Nucleus accumbens (tissue), 56 donors: ENCODE measurements at regions not wholly inside any gene's neighbourhood (a gene's known extent, or its start where the extent isn't known, plus 50 kb on each side); places are given as distances from the start of the nearest gene placed in this dataset.

Experiments
- DNase-seq, 56 donors: peaks; one replicate each; lab custom pipeline; 2025; lab: John Stamatoyannopoulos, UW

DNA sequence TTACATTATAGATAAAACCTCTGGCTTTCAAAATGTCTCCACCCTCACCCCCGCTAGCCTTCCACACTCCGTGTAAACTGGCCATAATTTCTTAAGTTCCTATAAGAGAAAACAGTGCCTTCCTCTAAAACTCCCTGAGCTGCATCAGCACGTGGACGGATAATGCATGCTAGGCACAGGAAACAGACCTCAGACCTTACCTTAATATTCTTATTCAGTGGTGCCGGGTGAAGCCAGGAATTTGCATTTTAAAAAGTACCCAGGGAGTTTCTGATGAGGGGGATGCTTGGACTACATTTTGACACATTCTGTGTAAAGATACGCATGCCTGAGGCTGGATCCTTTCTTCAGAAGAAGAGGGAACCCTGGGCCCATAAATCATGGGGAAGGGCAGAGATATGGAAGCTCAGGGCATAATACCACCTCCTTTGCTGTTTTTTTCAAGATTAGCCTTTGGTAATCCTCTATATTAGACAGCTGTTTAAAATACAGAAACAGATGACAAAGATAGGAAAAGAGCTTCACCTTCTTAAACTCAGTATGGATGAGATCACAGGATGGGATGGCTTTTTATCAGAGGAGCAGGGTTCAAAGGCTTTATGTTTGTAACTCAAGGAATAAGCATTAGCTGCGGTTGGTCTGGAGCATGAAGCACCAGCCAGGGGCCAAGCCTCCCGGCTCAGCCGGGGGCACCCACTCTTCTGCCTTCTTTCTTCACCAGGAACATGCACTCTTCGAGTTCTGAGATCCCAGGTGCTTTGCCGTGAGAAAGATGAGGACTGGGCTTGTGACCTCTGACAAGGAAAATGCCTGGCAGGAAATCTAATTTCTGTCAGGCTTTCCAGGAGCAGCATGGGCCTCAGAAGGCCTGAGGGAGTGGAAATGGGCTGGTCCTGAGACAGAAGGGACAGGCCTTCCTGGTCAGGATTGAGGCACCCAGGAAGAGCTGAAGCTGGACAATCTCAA is 218.1 kb upstream of the SOX4 start:
- no peak for DNase-seq

DNA sequence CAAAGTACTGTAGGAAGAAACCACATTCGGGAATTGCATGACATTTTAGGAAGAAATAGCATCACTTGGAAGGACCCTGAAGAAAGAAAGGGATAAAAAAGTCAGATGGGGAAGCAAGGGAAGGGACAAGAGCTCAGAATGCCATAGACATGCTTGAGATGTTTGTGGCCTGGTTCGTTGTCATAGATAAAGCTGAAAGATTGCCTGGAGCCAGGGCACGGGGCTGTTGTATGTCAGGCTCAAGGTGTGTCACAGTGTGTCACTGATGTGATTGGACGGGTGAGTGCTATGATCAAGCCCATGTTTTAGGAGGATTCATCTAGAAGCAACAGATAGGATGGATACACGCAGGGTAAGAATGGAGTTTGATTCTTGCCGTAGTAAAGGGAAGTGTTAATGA is 216.2 kb upstream of the SOX4 start:
- DNase-seq, result no peak

GRCh38 chr6:21381331-21381963 is 212.1 kb upstream of the SOX4 start:
- DNase-seq, result no peak

DNA sequence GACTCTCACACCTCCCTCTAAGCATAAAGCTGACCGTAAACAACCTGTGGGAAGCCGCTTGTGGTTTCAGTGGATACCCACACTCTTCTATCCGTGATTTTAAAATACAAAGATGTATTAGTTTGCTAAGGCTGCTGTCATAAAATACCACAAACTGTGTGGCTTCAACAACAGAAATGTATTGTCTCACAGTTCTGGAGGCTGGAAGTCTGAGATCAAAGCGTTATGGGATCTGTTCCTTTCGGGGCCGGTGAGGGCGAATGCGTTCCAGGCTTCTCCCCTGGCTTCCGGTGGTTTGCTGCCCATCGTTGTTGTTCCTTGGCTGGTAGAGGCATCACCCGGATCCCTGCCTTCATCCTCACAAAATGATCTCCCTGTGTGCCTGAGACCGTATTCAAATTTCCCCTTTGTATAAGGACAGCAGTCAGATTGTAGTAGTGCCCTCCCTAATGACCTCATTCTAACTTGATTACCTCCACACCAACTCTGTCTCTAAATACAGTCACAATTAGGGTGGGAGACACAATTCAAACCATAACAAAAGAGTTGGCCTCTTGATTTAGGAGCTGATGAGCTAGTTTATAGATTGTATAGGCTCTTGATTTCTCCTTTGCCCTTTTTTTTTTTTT is 210.6 kb upstream of the SOX4 start:
- DNase-seq, result no peak

DNA sequence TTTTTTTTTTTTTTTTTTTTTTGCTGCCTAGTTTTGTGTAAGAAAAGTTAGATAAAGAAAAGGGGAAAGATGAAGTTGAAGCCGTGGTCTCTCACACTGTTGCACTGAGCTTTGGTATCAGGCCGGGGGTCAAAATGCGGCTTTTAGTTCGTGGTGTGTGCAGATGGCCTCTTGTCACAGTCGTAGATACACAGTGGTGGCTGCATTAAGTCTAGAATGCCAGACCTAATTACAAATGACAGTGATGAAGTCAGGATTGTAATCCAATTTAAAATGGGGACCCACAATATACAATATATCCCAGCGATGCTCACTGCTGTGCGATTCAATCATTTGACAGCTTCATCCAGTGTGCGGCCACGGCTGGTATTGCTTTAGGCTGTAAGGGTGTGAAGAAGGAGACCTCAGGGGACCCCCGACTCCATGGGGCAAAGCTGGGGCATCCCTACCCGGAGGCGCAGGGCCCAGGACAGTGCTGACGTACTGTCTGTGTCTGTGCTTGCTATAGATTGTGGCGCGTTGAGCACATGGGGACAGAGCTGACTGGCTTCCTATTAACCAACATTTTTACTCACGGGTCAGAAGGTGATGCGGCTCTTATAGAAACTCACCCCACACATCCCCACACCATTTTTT is 210.0 kb upstream of the SOX4 start:
- no peak for DNase-seq

DNA sequence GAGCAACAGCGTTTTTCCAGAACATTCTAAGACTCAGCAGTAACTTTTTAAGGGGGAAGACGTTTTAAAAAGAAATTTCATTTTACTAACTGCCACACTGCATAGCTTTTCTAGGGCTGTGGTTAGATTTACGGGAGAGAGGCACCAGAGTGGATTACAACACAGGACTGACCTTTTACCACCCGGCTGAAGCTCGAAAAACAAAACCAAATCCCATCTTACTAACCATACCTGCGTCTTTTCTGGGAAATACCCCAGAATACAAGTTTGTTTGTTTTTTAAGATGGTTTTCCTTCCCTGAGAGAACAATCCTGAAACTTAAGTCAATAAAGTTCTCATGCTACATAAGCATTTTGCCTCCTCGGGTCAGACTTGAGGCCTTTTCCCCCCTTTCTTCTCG is 209.3 kb upstream of the SOX4 start:
- no peak for DNase-seq

GRCh38 chr6:21386744-21387143 is 206.8 kb upstream of the SOX4 start:
- no peak for DNase-seq

DNA sequence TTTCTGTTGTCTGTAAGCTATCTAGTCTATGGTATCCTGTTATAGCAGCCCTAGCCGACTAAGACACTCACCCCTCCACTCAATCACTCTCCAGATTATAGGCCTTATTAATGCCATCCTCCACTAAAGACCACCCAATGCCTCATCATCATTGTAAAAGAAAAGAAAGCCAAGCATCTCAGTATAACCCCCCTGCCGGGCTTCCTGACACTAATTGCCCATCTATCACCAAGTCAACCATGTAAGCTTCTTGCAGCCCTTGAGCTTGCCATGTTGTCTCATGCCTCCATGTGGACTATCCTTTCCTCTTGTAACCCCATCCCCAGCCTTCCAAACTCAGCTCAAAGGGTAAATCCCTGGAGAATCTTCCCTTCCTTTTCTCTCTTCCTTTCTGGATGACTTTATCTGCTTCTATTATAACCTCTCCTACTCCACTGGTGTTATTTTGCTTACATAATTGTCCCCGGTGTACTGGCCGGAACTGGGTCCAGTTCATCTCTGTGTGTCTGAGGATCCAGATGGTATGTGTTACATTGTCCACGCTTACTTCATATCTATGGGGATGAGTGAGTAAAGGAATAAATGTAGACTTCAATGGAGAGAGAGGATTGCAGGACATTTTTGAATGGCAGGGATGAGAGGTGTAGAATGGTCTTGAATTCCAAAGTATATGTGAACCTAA is 202.9 kb upstream of the SOX4 start:
- no peak for DNase-seq

GRCh38 chr6:21392177-21392576 is 201.4 kb upstream of the SOX4 start:
- DNase-seq, result no peak

GRCh38 chr6:21393441-21394165 is 199.9 kb upstream of the SOX4 start:
- DNase-seq, result no peak

- DNase-seq, result no peak
These were observed 198.4 kb upstream of the SOX4 start for GRCh38 chr6:21395121-21395520.

DNA sequence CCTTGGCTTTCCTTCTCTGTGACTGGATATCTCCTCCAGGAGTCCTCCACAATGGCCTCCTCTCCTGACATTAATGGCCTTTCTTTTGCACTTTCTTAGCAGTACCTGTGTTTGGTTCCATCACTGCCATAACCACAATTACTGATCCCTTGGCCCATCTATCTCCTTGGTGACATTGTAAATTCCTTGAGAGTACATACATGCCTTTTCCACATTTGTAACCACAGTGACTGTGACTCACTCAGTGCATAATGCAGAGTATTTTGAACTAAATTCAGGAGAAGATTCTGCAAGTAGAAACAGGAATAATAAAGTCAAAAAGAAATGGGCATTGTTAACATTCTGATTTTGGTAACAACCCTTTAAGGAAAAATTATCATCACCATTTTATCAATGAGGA is 197.2 kb upstream of the SOX4 start:
- no peak for DNase-seq

DNA sequence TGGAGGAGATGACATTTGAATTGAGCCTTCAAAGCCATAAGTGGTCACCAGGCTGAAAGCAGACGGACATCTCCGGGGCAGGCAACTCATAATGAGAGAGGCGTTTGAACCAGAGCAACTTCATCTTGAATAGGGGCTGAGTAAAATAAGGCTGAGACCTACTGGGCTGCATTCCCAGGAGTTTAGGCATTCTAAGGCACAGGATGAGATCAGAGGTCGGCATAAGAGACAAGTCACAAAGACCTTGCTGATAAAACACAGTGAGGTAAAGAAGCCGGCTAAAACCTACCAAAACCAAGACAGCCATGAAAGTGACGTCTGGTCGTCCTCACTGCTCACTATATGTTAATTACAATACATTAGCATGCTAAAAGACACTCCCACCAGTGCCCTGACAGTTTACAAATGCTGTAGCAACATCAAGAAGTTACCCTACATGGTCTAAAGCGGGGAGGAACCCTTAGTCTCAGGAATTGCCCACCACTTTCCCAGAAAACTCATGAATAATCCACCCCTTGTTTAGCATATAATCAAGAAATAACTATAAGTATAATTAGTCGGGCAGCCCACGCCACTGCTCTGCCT is 194.7 kb upstream of the SOX4 start:
- no peak for DNase-seq

- DNase-seq, result no peak
These were observed 191.2 kb upstream of the SOX4 start for GRCh38 chr6:21402368-21402767.

GRCh38 chr6:21404577-21404976 is 189.0 kb upstream of the SOX4 start:
- no peak for DNase-seq

- no peak for DNase-seq
These were observed 187.2 kb upstream of the SOX4 start for GRCh38 chr6:21406316-21406715.

DNA sequence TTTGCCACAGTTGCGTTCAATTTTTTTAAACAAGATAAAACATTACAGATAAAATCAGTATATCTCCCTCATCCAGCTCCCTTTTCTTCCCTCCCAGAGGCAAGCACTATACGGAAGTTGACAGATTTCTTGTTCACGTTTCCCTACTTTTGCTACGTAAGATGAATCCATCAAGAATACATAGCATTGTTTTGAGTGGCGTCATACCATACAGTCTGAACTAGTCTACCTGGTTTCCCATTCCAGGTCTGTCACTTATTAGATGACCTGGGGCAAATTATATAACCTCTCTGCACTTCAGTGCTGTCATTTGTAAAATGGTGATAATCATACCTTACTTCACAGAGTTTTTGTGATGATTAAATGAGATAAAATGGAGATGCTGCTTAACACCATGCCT is 184.3 kb upstream of the SOX4 start:
- no peak for DNase-seq

DNA sequence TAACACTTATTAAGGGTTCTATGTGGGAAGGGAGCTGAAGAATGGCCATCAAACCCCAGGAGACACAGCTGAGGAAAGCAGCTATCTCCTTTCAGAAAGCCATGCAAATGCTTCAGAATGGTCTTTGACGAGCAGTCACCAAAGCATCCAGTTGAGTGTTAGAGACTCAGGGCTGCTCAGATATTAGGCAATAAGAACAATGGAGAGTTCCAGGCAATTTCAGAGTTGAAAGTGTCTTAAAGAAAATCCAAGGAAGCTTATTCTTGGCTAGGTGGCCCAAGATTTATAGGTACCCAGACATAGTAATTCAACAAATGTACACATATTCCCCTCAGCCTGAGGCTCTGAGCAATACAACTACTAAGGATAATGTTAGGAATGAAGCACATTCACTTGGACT is 180.1 kb upstream of the SOX4 start:
- DNase-seq, result no peak

- DNase-seq, result no peak
These were observed 179.5 kb upstream of the SOX4 start for GRCh38 chr6:21414065-21414464.
